Panc1 (cell line): ENCODE measurements at regions not wholly inside any gene's neighbourhood (a gene's known extent, or its start where the extent isn't known, plus 50 kb on each side); places are given as distances from the start of the nearest gene placed in this dataset.
"Not testable (repeated sequence)": the region's sequence is repeated elsewhere in the genome, so short reads cannot be mapped to it uniquely, and the experiment has no call there.

Experiments used
- ATAC-seq: fragments of 200-7000 bp; cut with Tn5 transposase; 2 replicates; pipeline ENCODE4 v1.9.1; 2020; ENCODE audit warnings: mild to moderate bottlenecking, moderate library complexity
- BruUV-seq: library from RNA; stranded (reverse); fragments of 400-500 nt; replicated peaks from 2 replicates; lab custom pipeline; 2021; lab: Mats Ljungman, UMichigan
- CTCF ChIA-PET: fragments of 300-600 bp; sonication (Branson Sonifier 250); formaldehyde crosslinking; loops from one replicate; lab custom pipeline; 2022; ENCODE audit warnings: antibody characterized with exemption; lab: Charles Lee
- POLR2A ChIA-PET: fragments of 300-600 bp; sonication (Branson Sonifier 250); formaldehyde crosslinking; loops from one replicate; lab custom pipeline; 2022; ENCODE audit warnings: antibody characterized with exemption; lab: Charles Lee
- DNase-seq: peaks from one replicate; pipeline ENCODE4 v3.0.0-alpha.2; 2010; ENCODE audit warnings: low read depth, low spot score
- H3K27ac ChIP-seq: 2 replicates; pipeline ENCODE4 v1.5.1; 2011; ENCODE audit warnings: mild to moderate bottlenecking, low read length, inconsistent platforms
- H3K27me3 ChIP-seq: fragments of 200-500 bp; sonication (Bioruptor generic); 2 replicates; pipeline ENCODE4 v1.6.0; 2014; ENCODE audit warnings: low read length, inconsistent platforms; ENCODE audit not compliant: control insufficient read depth, insufficient read depth
- H3K36me3 ChIP-seq: fragments of 200-500 bp; sonication (Bioruptor generic); 2 replicates; pipeline ENCODE4 v1.5.1; 2014; ENCODE audit warnings: inconsistent platforms, mild to moderate bottlenecking, low read length, moderate library complexity; ENCODE audit not compliant: control insufficient read depth, insufficient read depth
- H3K4me1 ChIP-seq: 2 replicates; pipeline ENCODE4 v1.5.1; 2011; ENCODE audit warnings: inconsistent platforms, mild to moderate bottlenecking, low read length, moderate library complexity; ENCODE audit not compliant: control insufficient read depth, insufficient read depth
- H3K4me3 ChIP-seq, 2 experiments: 2 replicates each; pipeline ENCODE4 v1.5.1; 2011 to 2012; ENCODE audit warnings: low read depth in 2 of 2, low read length in 2 of 2, mild to moderate bottlenecking in 2 of 2, inconsistent platforms in 1 of 2, moderate library complexity in 1 of 2
- H3K9me3 ChIP-seq: fragments of 200-500 bp; sonication (Bioruptor generic); 2 replicates; pipeline ENCODE4 v1.5.1; 2014; ENCODE audit warnings: low read depth, mild to moderate bottlenecking, inconsistent platforms, low read length, moderate library complexity; ENCODE audit not compliant: control insufficient read depth, insufficient read depth
- in situ Hi-C: cut with HindIII; loops from 2 replicates; pipeline ENCODE4 v1.10.0; 2016; ENCODE audit warnings: low sequenced_read_pairs, low pct_unique_long_range_greater_than_20kb
- intact Hi-C: fragments of 100-400 bp; cut with micrococcal nuclease; formaldehyde crosslinking; loops from one replicate; pipeline ENCODE4 v1.10.0; 2022; ENCODE audit not compliant: unreplicated experiment

DNA sequence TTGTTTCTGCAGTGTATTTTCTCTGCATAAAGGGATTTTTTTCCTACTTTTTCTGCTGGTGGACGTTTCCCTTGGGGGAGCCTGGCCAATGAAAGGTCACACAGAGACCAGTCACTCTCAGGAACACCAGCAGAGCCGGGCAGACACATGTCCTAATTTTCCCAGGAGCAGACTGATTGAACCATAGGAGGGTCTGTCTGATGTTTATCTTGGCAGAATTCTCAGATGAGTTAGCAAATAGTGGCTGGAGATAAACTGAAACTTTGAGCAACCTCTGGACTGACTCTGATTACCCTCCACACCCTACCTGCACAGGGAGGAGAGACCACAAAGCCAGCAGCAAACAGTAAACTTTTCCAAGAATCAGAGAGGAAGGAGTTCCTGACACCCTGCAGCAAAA, 90.0 kb upstream of the PLGLB2 start:
- ATAC-seq, H3K9me3 ChIP-seq, H3K4me3 ChIP-seq, POLR2A ChIA-PET, BruUV-seq, H3K36me3 ChIP-seq, in situ Hi-C loops, CTCF ChIA-PET, DNase-seq, H3K4me1 ChIP-seq, intact Hi-C loops, H3K27me3 ChIP-seq, H3K27ac ChIP-seq: not testable (repeated sequence)

DNA sequence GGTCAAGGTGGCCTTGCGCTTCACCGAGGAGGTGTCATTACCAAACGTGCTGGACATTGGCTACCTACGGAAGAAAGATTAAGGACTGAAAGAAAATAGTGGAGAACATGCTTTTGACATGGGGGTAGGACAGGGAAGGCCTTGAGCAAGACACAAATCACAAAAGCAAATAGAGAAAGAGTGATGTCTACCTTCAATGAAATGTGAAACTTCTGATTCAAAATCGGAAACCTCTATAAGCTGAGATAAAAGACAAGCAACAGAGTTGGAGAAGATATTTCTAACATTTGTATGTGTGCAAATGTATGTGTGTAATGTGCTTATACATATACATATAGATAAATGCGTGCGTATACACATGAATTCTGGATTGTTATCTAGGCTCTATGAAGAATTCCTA, 89.5 kb upstream of the PLGLB2 start:
- CTCF ChIA-PET, H3K9me3 ChIP-seq, H3K4me3 ChIP-seq, DNase-seq, H3K27ac ChIP-seq, ATAC-seq, BruUV-seq, H3K4me1 ChIP-seq, intact Hi-C loops, H3K27me3 ChIP-seq, POLR2A ChIA-PET, in situ Hi-C loops, H3K36me3 ChIP-seq: not testable (repeated sequence)

DNA sequence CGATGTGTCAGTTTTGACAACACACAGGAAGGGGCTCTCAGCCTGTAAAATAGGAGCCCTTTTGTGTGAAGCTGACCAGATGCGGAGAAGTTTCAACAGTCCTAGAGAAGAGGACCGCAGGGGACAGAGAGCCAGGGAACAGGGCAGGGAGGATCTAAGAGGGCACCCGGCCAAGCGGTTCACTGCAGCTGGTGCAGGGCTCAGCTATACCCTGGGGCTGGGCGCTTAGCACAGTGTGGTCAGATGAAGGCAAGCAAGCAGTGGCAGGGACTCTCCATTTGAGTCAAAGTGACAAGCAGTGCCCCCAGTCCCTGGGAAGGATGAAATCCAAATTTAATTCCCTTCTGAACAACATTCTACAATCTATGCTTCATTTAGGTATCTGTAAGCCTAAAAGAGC, 88.9 kb upstream of the PLGLB2 start:
- H3K27me3 ChIP-seq, ATAC-seq, in situ Hi-C loops, H3K4me3 ChIP-seq, CTCF ChIA-PET, intact Hi-C loops, H3K27ac ChIP-seq, POLR2A ChIA-PET, H3K9me3 ChIP-seq, H3K4me1 ChIP-seq, BruUV-seq, H3K36me3 ChIP-seq, DNase-seq: not testable (repeated sequence)

GRCh38 chr2:87660164-87660563, 87.7 kb upstream of the PLGLB2 start:
- H3K27ac ChIP-seq, H3K4me1 ChIP-seq, DNase-seq, POLR2A ChIA-PET, BruUV-seq, CTCF ChIA-PET, H3K4me3 ChIP-seq, H3K9me3 ChIP-seq, ATAC-seq, H3K27me3 ChIP-seq, H3K36me3 ChIP-seq, intact Hi-C loops, in situ Hi-C loops: not testable (repeated sequence)

DNA sequence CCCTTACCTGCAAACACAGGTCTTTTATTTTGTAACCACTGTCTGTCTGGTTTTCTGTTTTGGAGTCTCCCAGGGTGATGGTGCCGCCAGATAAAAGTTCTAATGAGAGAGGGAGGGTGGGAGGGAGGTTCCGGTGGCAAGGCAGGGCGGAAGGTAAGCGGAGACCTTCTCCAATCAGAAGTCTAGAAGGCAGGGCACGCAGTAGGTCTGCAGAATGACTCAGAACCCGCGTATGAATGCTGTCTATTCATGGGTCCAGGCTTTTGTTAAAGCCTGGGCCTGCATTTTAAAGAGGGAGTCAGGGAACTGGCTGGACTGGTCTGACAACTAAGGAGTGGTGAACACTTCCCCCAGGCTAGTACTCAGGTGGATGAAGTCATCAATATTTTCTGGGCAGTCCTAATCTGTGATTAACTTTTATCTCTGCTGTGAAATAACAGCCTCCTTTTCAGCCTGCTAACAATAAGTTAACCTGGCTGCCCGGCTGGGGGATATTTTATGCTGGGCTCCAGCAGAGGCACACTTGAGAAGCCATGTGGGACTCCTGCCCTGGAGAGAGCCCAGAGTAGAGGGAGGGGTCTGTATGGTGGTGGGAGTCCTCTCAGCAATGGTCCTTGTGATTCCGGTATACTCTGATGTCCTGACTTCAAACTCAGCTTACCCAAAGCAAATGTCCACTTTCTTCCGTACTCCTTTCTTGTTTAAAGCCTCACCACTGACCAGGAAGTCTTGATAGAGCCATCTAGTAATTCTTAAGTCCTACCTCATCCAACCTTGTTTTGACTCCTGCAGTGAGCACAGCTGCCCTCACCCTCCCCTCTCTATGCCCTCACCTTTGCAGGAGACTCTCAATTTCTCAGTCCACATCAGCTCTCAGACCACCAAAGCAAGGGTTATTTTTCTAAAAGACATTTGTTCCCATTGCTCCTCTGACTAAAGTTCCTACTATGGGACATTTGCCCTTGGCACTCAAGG, 85.3 kb upstream of the PLGLB2 start:
- H3K9me3 ChIP-seq, H3K4me1 ChIP-seq, CTCF ChIA-PET, BruUV-seq, intact Hi-C loops, POLR2A ChIA-PET, in situ Hi-C loops, H3K27me3 ChIP-seq, H3K4me3 ChIP-seq, H3K36me3 ChIP-seq, DNase-seq, H3K27ac ChIP-seq: not testable (repeated sequence)
- peak; percentile 38; the same call in 1 of the 2 replicates for ATAC-seq

- CTCF ChIA-PET, H3K27me3 ChIP-seq, H3K9me3 ChIP-seq, H3K4me1 ChIP-seq, POLR2A ChIA-PET, in situ Hi-C loops, intact Hi-C loops, H3K36me3 ChIP-seq, DNase-seq, H3K4me3 ChIP-seq, BruUV-seq, H3K27ac ChIP-seq: not testable (repeated sequence)
- peak; percentile 62 for ATAC-seq
These were observed 84.5 kb upstream of the PLGLB2 start for GRCh38 chr2:87663347-87663746.

- H3K4me3 ChIP-seq, H3K27me3 ChIP-seq, H3K9me3 ChIP-seq, H3K36me3 ChIP-seq, intact Hi-C loops, BruUV-seq, ATAC-seq, POLR2A ChIA-PET, DNase-seq, H3K27ac ChIP-seq, CTCF ChIA-PET, in situ Hi-C loops, H3K4me1 ChIP-seq: not testable (repeated sequence)
These were observed 80.9 kb upstream of the PLGLB2 start for GRCh38 chr2:87667027-87667426.
